Neuronal stem cell (in vitro differentiated cells): ENCODE measurements at regions not wholly inside any gene's neighbourhood (a gene's known extent, or its start where the extent isn't known, plus 50 kb on each side); places are given as distances from the start of the nearest gene placed in this dataset. TPM values are rescaled to one million over a fixed set of nuclear protein-coding genes. Genes with fewer than 3 reads are reported as not detected.

Experiments used
- DNase-seq: peaks from one replicate; pipeline ENCODE4 v3.0.0-alpha.2; 2013; ENCODE audit warnings: low spot score
- H2AFZ ChIP-seq: one replicate; pipeline ENCODE4 v1.6.1; 2013; ENCODE audit warnings: mild to moderate bottlenecking, low read length, inconsistent platforms
- H2AK5ac ChIP-seq: 2 replicates; pipeline ENCODE4 v1.6.1; 2013; ENCODE audit warnings: low read depth, mild to moderate bottlenecking, inconsistent platforms, low read length, moderate library complexity, mixed read lengths
- H2BK120ac ChIP-seq: 2 replicates; pipeline ENCODE4 v1.6.1; 2013; ENCODE audit warnings: low read depth, mild to moderate bottlenecking, inconsistent platforms, low read length, moderate library complexity, mixed read lengths
- H2BK12ac ChIP-seq: one replicate; pipeline ENCODE4 v1.6.1; 2013; ENCODE audit warnings: low read length, inconsistent platforms
- H2BK15ac ChIP-seq: 2 replicates; pipeline ENCODE4 v1.6.1; 2013; ENCODE audit warnings: mild to moderate bottlenecking, low read length, inconsistent platforms, mixed read lengths
- H2BK5ac ChIP-seq: one replicate; pipeline ENCODE4 v1.6.1; 2013; ENCODE audit warnings: inconsistent platforms, mild to moderate bottlenecking, low read length, moderate library complexity
- H3K14ac ChIP-seq: one replicate; pipeline ENCODE4 v1.6.1; 2013; ENCODE audit warnings: low read length, inconsistent platforms
- H3K18ac ChIP-seq: 2 replicates; pipeline ENCODE4 v1.6.1; 2013; ENCODE audit warnings: low read length, inconsistent platforms
- H3K23ac ChIP-seq: 2 replicates; pipeline ENCODE4 v1.6.1; 2013; ENCODE audit warnings: low read depth, mild to moderate bottlenecking, mixed read lengths, low read length, inconsistent platforms; ENCODE audit not compliant: poor library complexity
- H3K27ac ChIP-seq: replicated peaks from 3 replicates; pipeline ENCODE4 v1.5.1; 2013; ENCODE audit warnings: low read length, inconsistent platforms
- H3K27me3 ChIP-seq, 3 experiments: 2 replicates each; pipeline ENCODE4 v1.6.1; 2013; ENCODE audit warnings: low read length in 3 of 3, mild to moderate bottlenecking in 2 of 3, inconsistent platforms in 1 of 3, low read depth in 1 of 3, mixed read lengths in 1 of 3, moderate library complexity in 1 of 3; ENCODE audit not compliant: control insufficient read depth in 3 of 3, insufficient read depth in 3 of 3
- H3K36me3 ChIP-seq, 2 donors: replicated peaks in 1 of 2; 2 replicates each; pipeline ENCODE4 v1.6.1; 2013; ENCODE audit warnings: low read length in 2 of 2; ENCODE audit not compliant: control insufficient read depth in 2 of 2, insufficient read depth in 2 of 2
- H3K4ac ChIP-seq: 2 replicates; pipeline ENCODE4 v1.6.1; 2013; ENCODE audit warnings: inconsistent platforms, mild to moderate bottlenecking, low read length, moderate library complexity
- H3K4me1 ChIP-seq, 2 donors: 1 replicate in 1 of 2; 2 replicates in 1 of 2; pipeline ENCODE4 v1.6.1; 2013; ENCODE audit warnings: low read length in 2 of 2, low read depth in 1 of 2; ENCODE audit not compliant: control insufficient read depth in 2 of 2, insufficient read depth in 1 of 2
- H3K4me2 ChIP-seq: one replicate; pipeline ENCODE4 v1.6.1; 2013; ENCODE audit warnings: mild to moderate bottlenecking, low read length, inconsistent platforms; ENCODE audit not compliant: insufficient read depth, poor library complexity, severe bottlenecking
- H3K4me3 ChIP-seq, 2 donors: 2 replicates each; pipeline ENCODE4 v1.5.1; 2013; ENCODE audit warnings: low read length in 2 of 2, mild to moderate bottlenecking in 2 of 2, inconsistent platforms in 1 of 2, moderate library complexity in 1 of 2
- H3K79me1 ChIP-seq: one replicate; pipeline ENCODE4 v1.6.1; 2013; ENCODE audit warnings: low read depth, mild to moderate bottlenecking, inconsistent platforms, low read length, moderate library complexity
- H3K9ac ChIP-seq: one replicate; pipeline ENCODE4 v1.6.1; 2013; ENCODE audit warnings: mild to moderate bottlenecking, low read depth, low read length, inconsistent platforms; ENCODE audit not compliant: poor library complexity
- H3K9me3 ChIP-seq, 2 donors: replicated peaks in 1 of 2; 2 replicates each; pipeline versions ENCODE3 to v1.6.1; 2013; ENCODE audit warnings: low read length in 2 of 2, mild to moderate bottlenecking in 2 of 2, inconsistent platforms in 1 of 2, low read depth in 1 of 2, mixed read lengths in 1 of 2, moderate library complexity in 1 of 2; ENCODE audit not compliant: control insufficient read depth in 2 of 2, insufficient read depth in 1 of 2
- H4K8ac ChIP-seq: one replicate; pipeline ENCODE4 v1.6.1; 2013; ENCODE audit warnings: low read depth, mild to moderate bottlenecking, inconsistent platforms, low read length, moderate library complexity
- H4K91ac ChIP-seq: one replicate; pipeline ENCODE4 v1.6.1; 2013; ENCODE audit warnings: low read length, low read depth, mild to moderate bottlenecking, inconsistent platforms; ENCODE audit not compliant: poor library complexity
- WGBS, 2 donors: extraction: QIAGEN DNeasy Blood & Tissue Kit; methylation state at CpG; one replicate each; pipeline ENCODE4 v1.1.7; 2013; ENCODE audit warnings: missing lambda C conversion rate in 2 of 2, mixed read lengths in 1 of 2; ENCODE audit not compliant: insufficient read length in 2 of 2, insufficient replicate concordance in 1 of 2; ENCODE audit errors: extremely low coverage in 2 of 2; 5-methylcytosine and 5-hydroxymethylcytosine counted together
- small RNA-seq: library from polyadenylated mRNA; stranded (forward); fragments of <200 nt; extraction: miRNeasy Mini kit (QIAGEN cat#:217004); gene quantifications from one replicate; pipeline ENCODE3, GENCODE V24; 2013; ENCODE audit not compliant: insufficient read depth

DNA sequence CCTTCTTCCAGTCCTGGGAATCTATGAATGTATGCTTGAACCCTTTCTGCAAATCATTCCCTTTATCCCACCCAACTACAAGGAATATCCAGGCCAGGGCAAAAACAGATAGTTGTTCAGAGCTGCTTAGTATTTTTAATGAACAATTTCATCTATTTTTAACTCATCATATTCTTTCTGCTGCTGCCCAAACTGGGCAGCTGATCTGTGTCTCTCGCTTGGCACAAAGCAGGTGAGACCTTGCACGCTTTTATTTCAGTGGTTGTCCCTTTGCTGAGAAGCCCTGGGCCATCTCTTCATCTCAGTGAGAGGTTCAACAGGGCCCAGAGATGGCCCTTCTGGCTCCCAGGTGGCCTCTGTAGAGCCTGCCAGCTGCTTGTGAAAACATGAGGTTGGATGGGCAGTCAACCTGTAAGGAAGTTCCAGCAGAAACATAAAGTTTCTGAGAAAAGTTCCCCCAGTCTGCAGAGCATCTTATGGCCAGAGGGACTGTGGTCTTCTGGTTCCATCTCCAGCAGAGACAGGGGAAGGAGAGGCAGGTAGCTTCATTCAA, 57.5 kb downstream of the MYCN start:
- H2BK15ac ChIP-seq = no peak overlapping the region

GRCh38 chr2:15996536-15997423, 56.4 kb downstream of the MYCN start:
- peak overlapping the region in 1 of 2 donors; percentile 2 for H3K4me3 ChIP-seq
- no peak overlapping the region for H3K23ac ChIP-seq
- H3K4me1 ChIP-seq = peaks cover 0 to 7% of the 10 kb centered on the region in 2 donors
- no peak overlapping the region for H3K14ac ChIP-seq
- H2BK15ac ChIP-seq = peak overlapping the region; percentile 25
- no peaks in the 10 kb centered on the region for H3K36me3 ChIP-seq
- no peak overlapping the region for H2BK5ac ChIP-seq
- no peak overlapping the region for H3K4ac ChIP-seq
- no peak overlapping the region for H3K9ac ChIP-seq
- no CpG with 5 or more reads among the region's 10 CpGs for WGBS, 2 donors
- H3K27me3 ChIP-seq = no peaks in the 10 kb centered on the region
- no peak overlapping the region for H2BK120ac ChIP-seq
- H3K27ac ChIP-seq = no peak overlapping the region
- peak overlapping the region; percentile 64 for H2AK5ac ChIP-seq
- H3K18ac ChIP-seq = no peak overlapping the region
- no peak overlapping the region for H2BK12ac ChIP-seq
- no peak overlapping the region for H2AFZ ChIP-seq
- H3K4me2 ChIP-seq = no peak overlapping the region
- H3K9me3 ChIP-seq = no peaks in the 10 kb centered on the region
- no peak overlapping the region for H4K8ac ChIP-seq
- H4K91ac ChIP-seq = no peak overlapping the region
- H3K79me1 ChIP-seq = no peaks in the 10 kb centered on the region
- DNase-seq = no peak

More for the DNA sequence above, 57.5 kb downstream of the MYCN start:
- Histone ChIP-seq H3K9me3 (peaks cover 2 to 5% of the 10 kb centered on the region in 2 donors), H3K36me3 (no peaks in the 10 kb centered on the region), H2BK5ac (no peak overlapping the region), H2AK5ac (no peak overlapping the region), H2BK120ac (no peak overlapping the region), H4K8ac (no peak overlapping the region), H3K9ac (no peak overlapping the region), H3K79me1 (no peaks in the 10 kb centered on the region), H4K91ac (no peak overlapping the region), H3K4me3 (no peak overlapping the region), H3K4me1 (peaks cover 0 to 6% of the 10 kb centered on the region in 2 donors), H2AFZ (no peak overlapping the region), H3K18ac (no peak overlapping the region), H3K4me2 (no peak overlapping the region), H3K4ac (no peak overlapping the region), H3K14ac (no peak overlapping the region), H3K27ac (no peak overlapping the region), H3K27me3 (no peaks in the 10 kb centered on the region), H2BK12ac (no peak overlapping the region), H3K23ac (no peak overlapping the region)
- no CpG with 5 or more reads among the region's 2 CpGs for WGBS, 2 donors
- DNase-seq = no peak

Small RNAs in the stretch of these regions (small RNA-seq; reads per million reads assigned to genes)
- not detected for gene AC174048.1
- not detected for gene RF00561
